Kasumi-1 (cell line): ENCODE measurements at regions not wholly inside any gene's neighbourhood (a gene's known extent, or its start where the extent isn't known, plus 50 kb on each side); places are given as distances from the start of the nearest gene placed in this dataset.

Source experiments
- DNase-seq, 2 experiments: peaks; one replicate each; lab custom pipeline; 2025; lab: John Stamatoyannopoulos, UW

- DNase-seq: no peak
Measured at GRCh38 chr13:30151388-30151787, 156.0 kb downstream of the KATNAL1 start.

GRCh38 chr13:30149248-30149647 is 158.1 kb downstream of the KATNAL1 start:
- DNase-seq: no peak

GRCh38 chr13:30148786-30149185 is 158.6 kb downstream of the KATNAL1 start:
- DNase-seq: no peak

GRCh38 chr13:30148171-30148754 is 159.1 kb downstream of the KATNAL1 start:
- DNase-seq: no peak

GRCh38 chr13:30147421-30147820 is 159.9 kb downstream of the KATNAL1 start:
- DNase-seq: no peak

- no peak for DNase-seq
Measured at GRCh38 chr13:30147015-30147414, 160.3 kb downstream of the KATNAL1 start.

- DNase-seq: no peak
Measured at GRCh38 chr13:30145709-30146367, 161.5 kb downstream of the KATNAL1 start.

GRCh38 chr13:30143666-30144400 is 163.5 kb downstream of the KATNAL1 start:
- DNase-seq: no peak

GRCh38 chr13:30142486-30143211 is 164.7 kb downstream of the KATNAL1 start:
- DNase-seq: no peak

- DNase-seq: no peak
Measured at GRCh38 chr13:30141775-30142485, 165.4 kb downstream of the KATNAL1 start.

- DNase-seq: no peak
Measured at GRCh38 chr13:30140973-30141372, 166.4 kb downstream of the KATNAL1 start.

- no peak for DNase-seq
Measured at GRCh38 chr13:30138511-30138910, 168.8 kb downstream of the KATNAL1 start.

GRCh38 chr13:30135868-30136267 is 171.5 kb downstream of the KATNAL1 start:
- no peak for DNase-seq

GRCh38 chr13:30135351-30135750 is 172.0 kb downstream of the KATNAL1 start:
- no peak for DNase-seq

GRCh38 chr13:30134578-30134977 is 172.8 kb downstream of the KATNAL1 start:
- DNase-seq: no peak

GRCh38 chr13:30133996-30134395 is 173.4 kb downstream of the KATNAL1 start:
- DNase-seq: no peak

- no peak for DNase-seq
Measured at GRCh38 chr13:30133554-30133912, 173.8 kb downstream of the KATNAL1 start.

GRCh38 chr13:30132623-30133553 is 174.5 kb downstream of the KATNAL1 start:
- DNase-seq: peak; percentile 72 to 73

- no peak for DNase-seq
Measured at GRCh38 chr13:30129411-30129810, 177.9 kb downstream of the KATNAL1 start.

GRCh38 chr13:30128591-30128990 is 178.8 kb downstream of the KATNAL1 start:
- DNase-seq: no peak

GRCh38 chr13:30128095-30128494 is 179.3 kb downstream of the KATNAL1 start:
- no peak for DNase-seq
